ENCODE measurements at regions not wholly inside any gene's neighbourhood (a gene's known extent, or its start where the extent isn't known, plus 50 kb on each side); places are given as distances from the start of the nearest gene placed in this dataset.

DNA sequence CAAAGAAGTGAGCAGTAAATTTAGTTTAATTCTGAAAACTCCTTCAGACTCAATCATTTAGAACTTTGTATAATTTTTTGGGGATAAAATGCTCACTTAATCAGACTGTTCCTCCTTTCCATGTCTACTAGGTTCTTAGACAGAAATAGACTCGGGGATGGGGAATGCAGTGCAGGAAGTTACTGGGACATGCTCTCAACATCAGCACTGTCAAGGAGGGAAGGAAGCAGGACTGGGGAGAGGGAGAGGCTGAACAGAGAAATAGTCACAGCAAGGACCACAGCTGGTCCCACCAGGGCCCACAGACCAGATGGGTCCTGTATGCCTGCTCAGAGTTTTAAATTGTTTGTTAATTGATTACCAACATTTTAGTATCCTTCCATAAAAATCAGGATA, 310.1 kb upstream of the MSX2 start:
- TF ChIP-seq, protein P1, sequence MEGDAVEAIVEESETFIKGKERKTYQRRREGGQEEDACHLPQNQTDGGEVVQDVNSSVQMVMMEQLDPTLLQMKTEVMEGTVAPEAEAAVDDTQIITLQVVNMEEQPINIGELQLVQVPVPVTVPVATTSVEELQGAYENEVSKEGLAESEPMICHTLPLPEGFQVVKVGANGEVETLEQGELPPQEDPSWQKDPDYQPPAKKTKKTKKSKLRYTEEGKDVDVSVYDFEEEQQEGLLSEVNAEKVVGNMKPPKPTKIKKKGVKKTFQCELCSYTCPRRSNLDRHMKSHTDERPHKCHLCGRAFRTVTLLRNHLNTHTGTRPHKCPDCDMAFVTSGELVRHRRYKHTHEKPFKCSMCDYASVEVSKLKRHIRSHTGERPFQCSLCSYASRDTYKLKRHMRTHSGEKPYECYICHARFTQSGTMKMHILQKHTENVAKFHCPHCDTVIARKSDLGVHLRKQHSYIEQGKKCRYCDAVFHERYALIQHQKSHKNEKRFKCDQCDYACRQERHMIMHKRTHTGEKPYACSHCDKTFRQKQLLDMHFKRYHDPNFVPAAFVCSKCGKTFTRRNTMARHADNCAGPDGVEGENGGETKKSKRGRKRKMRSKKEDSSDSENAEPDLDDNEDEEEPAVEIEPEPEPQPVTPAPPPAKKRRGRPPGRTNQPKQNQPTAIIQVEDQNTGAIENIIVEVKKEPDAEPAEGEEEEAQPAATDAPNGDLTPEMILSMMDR (IDR thresholded peaks at IDR 0.05), result no peak
- TF ChIP-seq EZH2 (IDR thresholded peaks at IDR 0.05) (no peak), EZH2phosphoT487 (IDR thresholded peaks at IDR 0.05) (no peak)

Measured in neural progenitor cell (in vitro differentiated cells).